ENCODE measurements at regions not wholly inside any gene's neighbourhood (a gene's known extent, or its start where the extent isn't known, plus 50 kb on each side); places are given as distances from the start of the nearest gene placed in this dataset.
A peak's percentile ranks its signal among the peaks of the same experiment; 100 is the strongest.

DNA sequence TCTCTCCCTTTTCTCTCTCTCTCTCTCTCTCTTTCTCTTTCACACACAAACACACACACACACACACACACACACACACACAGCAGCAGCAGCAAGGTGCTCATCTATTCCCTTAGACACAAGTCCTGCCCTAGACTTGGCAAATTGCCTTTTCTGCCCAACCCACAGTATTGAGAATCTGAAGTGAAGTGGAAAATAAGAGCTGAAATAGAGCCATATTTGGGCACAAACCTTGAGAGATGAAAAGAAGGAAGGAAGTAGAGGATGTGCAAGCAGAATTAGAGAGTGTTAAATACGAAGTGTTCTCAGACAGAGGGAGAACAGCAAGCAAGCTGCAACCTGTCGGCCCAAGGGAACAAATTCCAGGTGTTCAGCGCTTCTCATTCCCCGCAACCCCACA, 557.5 kb upstream of the NOX3 start:
- no peaks in the 10 kb centered on the region for H3K36me3 Mint-ChIP-seq (ENCODE audit: low read depth)
- DNase-seq (ENCODE audit: low read depth, low spot score), result no peak
- TF ChIP-seq CTCF (conservative IDR thresholded peaks at IDR 0.05), result no peak
- H3K27ac Mint-ChIP-seq (ENCODE audit: unreplicated experiment), result no peak overlapping the region
- H3K4me1 Mint-ChIP-seq, result no peaks in the 10 kb centered on the region
- H3K9me3 Mint-ChIP-seq, result no peaks in the 10 kb centered on the region
- no peaks in the 10 kb centered on the region for H3K27me3 Mint-ChIP-seq (ENCODE audit: low read depth)
- H3K4me3 Mint-ChIP-seq, result no peak overlapping the region

DNA sequence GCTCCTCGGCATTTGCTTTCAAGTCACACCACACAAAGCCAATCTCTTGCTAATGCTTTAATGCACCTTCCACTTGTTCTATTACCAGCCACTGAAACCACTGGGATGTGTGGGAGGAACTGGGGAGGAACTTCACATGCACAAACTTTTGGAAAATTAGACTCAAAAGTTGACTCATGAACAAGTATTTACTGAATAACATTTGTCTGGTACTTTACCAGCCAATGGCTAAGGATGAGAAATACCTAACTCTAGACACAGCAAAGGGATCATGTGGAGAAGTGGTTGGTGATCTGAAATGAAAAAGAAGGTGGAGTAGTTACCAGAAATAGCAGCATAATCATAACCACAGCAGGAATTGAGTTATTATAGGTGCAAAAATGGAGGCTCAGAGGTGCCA, 554.0 kb upstream of the NOX3 start:
- H3K27ac Mint-ChIP-seq (ENCODE audit: unreplicated experiment), result no peak overlapping the region
- TF ChIP-seq CTCF (conservative IDR thresholded peaks at IDR 0.05), result no peak
- no peaks in the 10 kb centered on the region for H3K36me3 Mint-ChIP-seq (ENCODE audit: low read depth)
- no peaks in the 10 kb centered on the region for H3K4me1 Mint-ChIP-seq
- H3K4me3 Mint-ChIP-seq, result no peak overlapping the region
- H3K27me3 Mint-ChIP-seq (ENCODE audit: low read depth), result no peaks in the 10 kb centered on the region
- no peak for DNase-seq (ENCODE audit: low read depth, low spot score)
- no peaks in the 10 kb centered on the region for H3K9me3 Mint-ChIP-seq

- H3K27me3 Mint-ChIP-seq (ENCODE audit: low read depth), result no peaks in the 10 kb centered on the region
- no peak overlapping the region for H3K4me3 Mint-ChIP-seq
- no peak for DNase-seq (ENCODE audit: low read depth, low spot score)
- H3K36me3 Mint-ChIP-seq (ENCODE audit: low read depth), result no peaks in the 10 kb centered on the region
- no peak for TF ChIP-seq CTCF (conservative IDR thresholded peaks at IDR 0.05)
- no peaks in the 10 kb centered on the region for H3K4me1 Mint-ChIP-seq
- peaks cover 3% of the 10 kb centered on the region for H3K9me3 Mint-ChIP-seq
- no peak overlapping the region for H3K27ac Mint-ChIP-seq (ENCODE audit: unreplicated experiment)
Observed at GRCh38 chr6:156004796-156005195, 549.2 kb upstream of the NOX3 start.

- Mint-ChIP-seq H3K4me3 (no peak overlapping the region), H3K36me3 (ENCODE audit: low read depth) (peaks cover 7% of the 10 kb centered on the region), H3K27ac (ENCODE audit: unreplicated experiment) (no peak overlapping the region), H3K9me3 (peaks cover 6% of the 10 kb centered on the region), H3K4me1 (no peaks in the 10 kb centered on the region), H3K27me3 (ENCODE audit: low read depth) (no peaks in the 10 kb centered on the region)
- TF ChIP-seq CTCF (conservative IDR thresholded peaks at IDR 0.05), result no peak
- DNase-seq (ENCODE audit: low read depth, low spot score), result no peak
Observed at GRCh38 chr6:155996151-155996550, 540.5 kb upstream of the NOX3 start.

DNA sequence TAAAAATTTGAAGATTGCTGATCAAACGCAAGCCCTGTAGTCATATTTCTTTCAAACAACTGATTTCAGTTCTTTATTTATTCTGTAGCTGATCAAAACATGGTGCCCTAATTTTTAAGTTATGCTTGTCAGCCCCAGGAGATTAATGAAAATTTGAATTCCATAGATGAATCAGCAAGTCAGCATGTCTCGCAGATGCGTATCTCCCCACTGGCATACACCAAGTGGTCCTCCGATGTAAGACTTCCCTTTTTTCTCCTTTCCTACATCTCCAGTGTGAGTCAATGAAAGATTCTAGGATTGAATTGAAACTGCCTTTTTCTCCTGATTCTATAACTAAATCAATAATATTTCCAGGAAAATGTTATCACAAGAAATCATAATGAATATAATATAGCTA, 539.6 kb upstream of the NOX3 start:
- no peak for DNase-seq (ENCODE audit: low read depth, low spot score)
- H3K27ac Mint-ChIP-seq (ENCODE audit: unreplicated experiment), result no peak overlapping the region
- no peak for TF ChIP-seq CTCF (conservative IDR thresholded peaks at IDR 0.05)

GRCh38 chr6:155994086-155994485, 538.4 kb upstream of the NOX3 start:
- DNase-seq (ENCODE audit: low read depth, low spot score), result no peak
- no peak for TF ChIP-seq CTCF (conservative IDR thresholded peaks at IDR 0.05)
- Mint-ChIP-seq H3K4me3 (no peak overlapping the region), H3K36me3 (ENCODE audit: low read depth) (peaks cover 7% of the 10 kb centered on the region), H3K4me1 (no peaks in the 10 kb centered on the region), H3K9me3 (peaks cover 4% of the 10 kb centered on the region), H3K27ac (ENCODE audit: unreplicated experiment) (peak overlapping the region; percentile 65), H3K27me3 (ENCODE audit: low read depth) (no peaks in the 10 kb centered on the region)

More for the DNA sequence above, 539.6 kb upstream of the NOX3 start:
- peaks cover 7% of the 10 kb centered on the region for H3K36me3 Mint-ChIP-seq (ENCODE audit: low read depth)
- H3K9me3 Mint-ChIP-seq, result peaks cover 4% of the 10 kb centered on the region
- no peaks in the 10 kb centered on the region for H3K4me1 Mint-ChIP-seq
- no peak overlapping the region for H3K4me3 Mint-ChIP-seq
- no peaks in the 10 kb centered on the region for H3K27me3 Mint-ChIP-seq (ENCODE audit: low read depth)
